ENCODE measurements at regions not wholly inside any gene's neighbourhood (a gene's known extent, or its start where the extent isn't known, plus 50 kb on each side); places are given as distances from the start of the nearest gene placed in this dataset.

DNA sequence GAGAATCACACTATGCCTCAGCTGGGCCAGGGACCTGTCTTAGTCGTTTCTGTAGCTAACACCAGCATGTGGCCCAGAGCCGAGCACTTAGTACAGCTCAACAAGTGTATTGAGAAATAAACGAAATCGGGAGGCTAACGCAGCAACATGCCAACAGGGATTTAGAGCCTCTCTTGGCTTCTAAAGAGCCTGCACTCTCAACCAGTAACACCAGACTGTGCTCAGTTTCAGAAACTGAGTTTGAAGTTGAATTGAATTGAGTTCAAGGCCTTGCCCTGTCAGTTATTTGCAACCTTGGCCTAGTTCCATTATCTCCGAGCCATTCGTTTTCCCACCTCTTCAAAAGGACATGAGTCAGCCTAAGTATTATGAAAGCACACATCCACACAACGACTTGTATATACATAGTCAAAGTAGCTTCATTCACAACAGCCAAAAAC lies 71.3 kb upstream of the LDB2 start:
- no peaks in the 10 kb centered on the region for H3K9me3 ChIP-seq (replicated peaks; ENCODE audit: control insufficient read depth, insufficient read depth, low read length)
- FAIRE-seq = no peak
- BruUV-seq (replicated peaks) = no TSS peak

DNA sequence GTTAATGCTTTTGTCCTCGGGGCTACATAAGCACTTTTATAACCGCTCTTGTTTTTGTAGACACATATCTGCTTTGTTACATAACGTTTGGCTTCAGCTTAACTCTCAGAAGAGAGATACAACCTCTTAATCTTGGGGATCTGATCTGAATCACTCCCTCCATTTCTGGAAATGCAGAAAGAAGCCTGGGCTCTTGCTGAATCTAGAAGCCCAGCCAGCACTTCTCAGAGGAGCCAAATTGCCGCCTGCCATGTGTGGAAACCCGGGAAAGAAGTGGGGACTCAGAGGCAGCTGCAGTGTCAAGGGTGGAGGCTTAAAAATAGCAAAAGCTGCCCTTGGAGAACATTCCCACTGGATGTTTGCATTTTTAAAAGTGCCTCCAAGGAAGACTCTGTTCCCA lies 69.3 kb upstream of the LDB2 start:
- dilution Hi-C loops (cut with MboI; ENCODE audit: extremely low pct_ligation_motif_present, low sequenced_read_pairs) = no loop called here
- POLR2A ChIA-PET = no interaction called here
- Histone ChIP-seq H2AFZ (ENCODE audit: low read depth, low read length) (peak overlapping the region; percentile 24), H3K9ac (replicated peaks; ENCODE audit: extremely low read depth, insufficient read depth, low read length) (no peak overlapping the region), H3K4me3 (replicated peaks in 1 of 3; ENCODE audit: insufficient read depth in 1 of 3, low read depth in 1 of 3, low read length in 3 of 3) (no peak overlapping the region), H4K20me1 (replicated peaks; ENCODE audit: control insufficient read depth, extremely low read depth, insufficient read depth, low read length) (no peaks in the 10 kb centered on the region), H3K9me1 (replicated peaks; ENCODE audit: control insufficient read depth, extremely low read depth, insufficient read depth, low read length) (no peaks in the 10 kb centered on the region), H3K79me2 (ENCODE audit: control insufficient read depth, insufficient read depth, low read length) (no peaks in the 10 kb centered on the region), H3K9me3 (replicated peaks; ENCODE audit: control insufficient read depth, insufficient read depth, low read length) (no peaks in the 10 kb centered on the region), H3K27ac (ENCODE audit: insufficient read depth, low read depth, low read length) (no peak overlapping the region), H3K27me3 (ENCODE audit: control insufficient read depth in 2 of 2, insufficient read depth in 2 of 2, low read length in 2 of 2) (no peaks in the 10 kb centered on the region), H3K4me1 (ENCODE audit: control insufficient read depth, extremely low read depth, insufficient read depth, low read length) (no peaks in the 10 kb centered on the region), H3K36me3 (ENCODE audit: control insufficient read depth in 2 of 2, extremely low read depth in 1 of 2, insufficient read depth in 2 of 2, low read length in 2 of 2) (no peaks in the 10 kb centered on the region), H3K4me2 (ENCODE audit: insufficient read depth, low read length) (no peak overlapping the region)
- CTCF ChIA-PET = no interaction called here
- FAIRE-seq (no peak), DNase-seq (ENCODE audit: low read depth, low spot score) (peak; percentile 11)
- TF ChIP-seq MYC (IDR thresholded peaks at IDR 0.05; ENCODE audit: low read depth, low read length) (no peak), POLR2A (IDR thresholded peaks at IDR 0.05; ENCODE audit: low read depth, low read length) (no peak), GATA2 (IDR thresholded peaks at IDR 0.05; ENCODE audit: insufficient read depth, insufficient read length, low read depth, low read length) (no peak), FOS (IDR thresholded peaks at IDR 0.05; ENCODE audit: borderline replicate concordance, insufficient read depth, low read length) (no peak)
- no TSS peak for BruUV-seq (replicated peaks)
- intact Hi-C loops (cut with micrococcal nuclease) = no loop called here

More for the DNA sequence above, 71.3 kb upstream of the LDB2 start:
- Histone ChIP-seq H3K9me1 (replicated peaks; ENCODE audit: control insufficient read depth, extremely low read depth, insufficient read depth, low read length) (no peaks in the 10 kb centered on the region), H3K27ac (ENCODE audit: insufficient read depth, low read depth, low read length) (no peak overlapping the region), H3K4me2 (ENCODE audit: insufficient read depth, low read length) (no peak overlapping the region), H3K27me3 (ENCODE audit: control insufficient read depth in 2 of 2, insufficient read depth in 2 of 2, low read length in 2 of 2) (peaks cover 0 to 2% of the 10 kb centered on the region in 2 experiments), H3K4me1 (ENCODE audit: control insufficient read depth, extremely low read depth, insufficient read depth, low read length) (no peaks in the 10 kb centered on the region), H3K4me3 (replicated peaks in 1 of 3; ENCODE audit: insufficient read depth in 1 of 3, low read depth in 1 of 3, low read length in 3 of 3) (no peak overlapping the region), H3K36me3 (ENCODE audit: control insufficient read depth in 2 of 2, extremely low read depth in 1 of 2, insufficient read depth in 2 of 2, low read length in 2 of 2) (no peaks in the 10 kb centered on the region), H2AFZ (ENCODE audit: low read depth, low read length) (no peak overlapping the region), H4K20me1 (replicated peaks; ENCODE audit: control insufficient read depth, extremely low read depth, insufficient read depth, low read length) (no peaks in the 10 kb centered on the region), H3K79me2 (ENCODE audit: control insufficient read depth, insufficient read depth, low read length) (no peaks in the 10 kb centered on the region), H3K9ac (replicated peaks; ENCODE audit: extremely low read depth, insufficient read depth, low read length) (no peak overlapping the region)
- intact Hi-C loops (cut with micrococcal nuclease) = no loop called here
- TF ChIP-seq GATA2 (IDR thresholded peaks at IDR 0.05; ENCODE audit: insufficient read depth, insufficient read length, low read depth, low read length) (no peak), MYC (IDR thresholded peaks at IDR 0.05; ENCODE audit: low read depth, low read length) (no peak), FOS (IDR thresholded peaks at IDR 0.05; ENCODE audit: borderline replicate concordance, insufficient read depth, low read length) (no peak), EZH2 (IDR thresholded peaks at IDR 0.05; ENCODE audit: borderline replicate concordance, low read depth, low read length, severe bottlenecking) (no peak)
- TF ChIP-seq, protein P1, sequence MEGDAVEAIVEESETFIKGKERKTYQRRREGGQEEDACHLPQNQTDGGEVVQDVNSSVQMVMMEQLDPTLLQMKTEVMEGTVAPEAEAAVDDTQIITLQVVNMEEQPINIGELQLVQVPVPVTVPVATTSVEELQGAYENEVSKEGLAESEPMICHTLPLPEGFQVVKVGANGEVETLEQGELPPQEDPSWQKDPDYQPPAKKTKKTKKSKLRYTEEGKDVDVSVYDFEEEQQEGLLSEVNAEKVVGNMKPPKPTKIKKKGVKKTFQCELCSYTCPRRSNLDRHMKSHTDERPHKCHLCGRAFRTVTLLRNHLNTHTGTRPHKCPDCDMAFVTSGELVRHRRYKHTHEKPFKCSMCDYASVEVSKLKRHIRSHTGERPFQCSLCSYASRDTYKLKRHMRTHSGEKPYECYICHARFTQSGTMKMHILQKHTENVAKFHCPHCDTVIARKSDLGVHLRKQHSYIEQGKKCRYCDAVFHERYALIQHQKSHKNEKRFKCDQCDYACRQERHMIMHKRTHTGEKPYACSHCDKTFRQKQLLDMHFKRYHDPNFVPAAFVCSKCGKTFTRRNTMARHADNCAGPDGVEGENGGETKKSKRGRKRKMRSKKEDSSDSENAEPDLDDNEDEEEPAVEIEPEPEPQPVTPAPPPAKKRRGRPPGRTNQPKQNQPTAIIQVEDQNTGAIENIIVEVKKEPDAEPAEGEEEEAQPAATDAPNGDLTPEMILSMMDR (IDR thresholded peaks at IDR 0.05; ENCODE audit: extremely low read depth in 1 of 2, insufficient read depth in 1 of 2, low read depth in 1 of 2, low read length in 2 of 2) = no peak
- DNase-seq (ENCODE audit: low read depth, low spot score) = peak; percentile 28
- POLR2A ChIA-PET = no interaction called here
- dilution Hi-C loops (cut with MboI; ENCODE audit: extremely low pct_ligation_motif_present, low sequenced_read_pairs) = no loop called here
- CTCF ChIA-PET = interaction anchor here (0.7 to 1.9 kb wide), 3 partner anchors 8 to 17 kb away, joined by 3 to 5 read pairs (median 5); no protein-coding TSS in a partner anchor
